ENCODE measurements at regions not wholly inside any gene's neighbourhood (a gene's known extent, or its start where the extent isn't known, plus 50 kb on each side); places are given as distances from the start of the nearest gene placed in this dataset.

DNA sequence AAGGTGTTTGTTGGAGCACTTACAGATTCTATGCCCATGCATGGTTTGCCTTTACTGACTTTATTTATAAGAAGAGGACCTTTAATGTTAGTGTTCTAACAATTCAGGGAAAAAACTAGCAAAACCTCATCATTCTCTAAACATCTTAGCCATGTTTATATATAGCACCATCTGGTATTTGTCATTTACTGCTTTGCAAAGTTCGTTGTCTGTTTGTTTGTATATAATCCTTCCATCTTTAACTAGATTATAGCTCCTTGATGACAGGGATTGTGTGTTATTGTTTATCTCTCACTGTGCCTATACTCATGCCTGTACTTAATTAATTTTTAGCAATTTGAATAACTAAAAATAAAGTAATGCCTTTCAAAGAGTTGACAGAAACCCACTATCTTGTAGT is 170.6 kb upstream of the PACRGL start:
- no peak overlapping the region for H3K4me2 ChIP-seq
- no peak overlapping the region for H3K27ac Mint-ChIP-seq
- no peaks in the 10 kb centered on the region for H3K9me3 Mint-ChIP-seq
- H3K27me3 ChIP-seq (ENCODE audit: insufficient read depth), result no peaks in the 10 kb centered on the region
- H3K79me2 ChIP-seq (replicated peaks; ENCODE audit: insufficient read depth), result no peaks in the 10 kb centered on the region
- no peaks in the 10 kb centered on the region for H3F3A ChIP-seq (replicated peaks; ENCODE audit: low read depth)
- no peaks in the 10 kb centered on the region for H3K27me3 Mint-ChIP-seq (ENCODE audit: insufficient read depth, low read depth, poor library complexity)
- ATAC-seq (no peak), DNase-seq (ENCODE audit: low spot score) (no peak)
- no peak overlapping the region for H3K4me3 ChIP-seq
- no peaks in the 10 kb centered on the region for H3K4me1 Mint-ChIP-seq
- H2AFZ ChIP-seq, result no peak overlapping the region
- H3K4me1 ChIP-seq (ENCODE audit: insufficient read depth), result no peaks in the 10 kb centered on the region
- H3K27ac ChIP-seq (ENCODE audit: low read depth), result no peak overlapping the region
- H3K36me3 ChIP-seq (ENCODE audit: insufficient read depth), result no peaks in the 10 kb centered on the region
- no peaks in the 10 kb centered on the region for H3K9me2 ChIP-seq (ENCODE audit: insufficient read depth)
- no peak overlapping the region for H3K4me3 Mint-ChIP-seq
- no peak for TF ChIP-seq EZH2 (IDR thresholded peaks at IDR 0.05; ENCODE audit: low read depth, unreplicated experiment)
- no peak for TF ChIP-seq ZNF114 (CRISPR knock-in tag; IDR thresholded peaks at IDR 0.05)
- no peak for TF ChIP-seq STAT1 (IDR thresholded peaks at IDR 0.05; ENCODE audit: unreplicated experiment)
- no peak for TF ChIP-seq JUNB (IDR thresholded peaks at IDR 0.05; ENCODE audit: unreplicated experiment)
- TF ChIP-seq, protein P1, sequence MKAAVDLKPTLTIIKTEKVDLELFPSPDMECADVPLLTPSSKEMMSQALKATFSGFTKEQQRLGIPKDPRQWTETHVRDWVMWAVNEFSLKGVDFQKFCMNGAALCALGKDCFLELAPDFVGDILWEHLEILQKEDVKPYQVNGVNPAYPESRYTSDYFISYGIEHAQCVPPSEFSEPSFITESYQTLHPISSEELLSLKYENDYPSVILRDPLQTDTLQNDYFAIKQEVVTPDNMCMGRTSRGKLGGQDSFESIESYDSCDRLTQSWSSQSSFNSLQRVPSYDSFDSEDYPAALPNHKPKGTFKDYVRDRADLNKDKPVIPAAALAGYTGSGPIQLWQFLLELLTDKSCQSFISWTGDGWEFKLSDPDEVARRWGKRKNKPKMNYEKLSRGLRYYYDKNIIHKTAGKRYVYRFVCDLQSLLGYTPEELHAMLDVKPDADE (IDR thresholded peaks at IDR 0.05), result no peak
- TF ChIP-seq, protein P2, sequence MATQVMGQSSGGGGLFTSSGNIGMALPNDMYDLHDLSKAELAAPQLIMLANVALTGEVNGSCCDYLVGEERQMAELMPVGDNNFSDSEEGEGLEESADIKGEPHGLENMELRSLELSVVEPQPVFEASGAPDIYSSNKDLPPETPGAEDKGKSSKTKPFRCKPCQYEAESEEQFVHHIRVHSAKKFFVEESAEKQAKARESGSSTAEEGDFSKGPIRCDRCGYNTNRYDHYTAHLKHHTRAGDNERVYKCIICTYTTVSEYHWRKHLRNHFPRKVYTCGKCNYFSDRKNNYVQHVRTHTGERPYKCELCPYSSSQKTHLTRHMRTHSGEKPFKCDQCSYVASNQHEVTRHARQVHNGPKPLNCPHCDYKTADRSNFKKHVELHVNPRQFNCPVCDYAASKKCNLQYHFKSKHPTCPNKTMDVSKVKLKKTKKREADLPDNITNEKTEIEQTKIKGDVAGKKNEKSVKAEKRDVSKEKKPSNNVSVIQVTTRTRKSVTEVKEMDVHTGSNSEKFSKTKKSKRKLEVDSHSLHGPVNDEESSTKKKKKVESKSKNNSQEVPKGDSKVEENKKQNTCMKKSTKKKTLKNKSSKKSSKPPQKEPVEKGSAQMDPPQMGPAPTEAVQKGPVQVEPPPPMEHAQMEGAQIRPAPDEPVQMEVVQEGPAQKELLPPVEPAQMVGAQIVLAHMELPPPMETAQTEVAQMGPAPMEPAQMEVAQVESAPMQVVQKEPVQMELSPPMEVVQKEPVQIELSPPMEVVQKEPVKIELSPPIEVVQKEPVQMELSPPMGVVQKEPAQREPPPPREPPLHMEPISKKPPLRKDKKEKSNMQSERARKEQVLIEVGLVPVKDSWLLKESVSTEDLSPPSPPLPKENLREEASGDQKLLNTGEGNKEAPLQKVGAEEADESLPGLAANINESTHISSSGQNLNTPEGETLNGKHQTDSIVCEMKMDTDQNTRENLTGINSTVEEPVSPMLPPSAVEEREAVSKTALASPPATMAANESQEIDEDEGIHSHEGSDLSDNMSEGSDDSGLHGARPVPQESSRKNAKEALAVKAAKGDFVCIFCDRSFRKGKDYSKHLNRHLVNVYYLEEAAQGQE (IDR thresholded peaks at IDR 0.05; ENCODE audit: unreplicated experiment), result no peak
- no peak for TF ChIP-seq ZNF331 (CRISPR knock-in tag; IDR thresholded peaks at IDR 0.05; ENCODE audit: low read depth)
- TF ChIP-seq, protein P3, sequence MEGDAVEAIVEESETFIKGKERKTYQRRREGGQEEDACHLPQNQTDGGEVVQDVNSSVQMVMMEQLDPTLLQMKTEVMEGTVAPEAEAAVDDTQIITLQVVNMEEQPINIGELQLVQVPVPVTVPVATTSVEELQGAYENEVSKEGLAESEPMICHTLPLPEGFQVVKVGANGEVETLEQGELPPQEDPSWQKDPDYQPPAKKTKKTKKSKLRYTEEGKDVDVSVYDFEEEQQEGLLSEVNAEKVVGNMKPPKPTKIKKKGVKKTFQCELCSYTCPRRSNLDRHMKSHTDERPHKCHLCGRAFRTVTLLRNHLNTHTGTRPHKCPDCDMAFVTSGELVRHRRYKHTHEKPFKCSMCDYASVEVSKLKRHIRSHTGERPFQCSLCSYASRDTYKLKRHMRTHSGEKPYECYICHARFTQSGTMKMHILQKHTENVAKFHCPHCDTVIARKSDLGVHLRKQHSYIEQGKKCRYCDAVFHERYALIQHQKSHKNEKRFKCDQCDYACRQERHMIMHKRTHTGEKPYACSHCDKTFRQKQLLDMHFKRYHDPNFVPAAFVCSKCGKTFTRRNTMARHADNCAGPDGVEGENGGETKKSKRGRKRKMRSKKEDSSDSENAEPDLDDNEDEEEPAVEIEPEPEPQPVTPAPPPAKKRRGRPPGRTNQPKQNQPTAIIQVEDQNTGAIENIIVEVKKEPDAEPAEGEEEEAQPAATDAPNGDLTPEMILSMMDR (conservative IDR thresholded peaks at IDR 0.05; ENCODE audit: low read depth in 2 of 2), result no peak
- H3K36me3 Mint-ChIP-seq (ENCODE audit: low read depth), result peaks cover 5% of the 10 kb centered on the region; the same call in 1 of the 3 replicates
- no peaks in the 10 kb centered on the region for H4K20me1 ChIP-seq (replicated peaks; ENCODE audit: insufficient read depth)

DNA sequence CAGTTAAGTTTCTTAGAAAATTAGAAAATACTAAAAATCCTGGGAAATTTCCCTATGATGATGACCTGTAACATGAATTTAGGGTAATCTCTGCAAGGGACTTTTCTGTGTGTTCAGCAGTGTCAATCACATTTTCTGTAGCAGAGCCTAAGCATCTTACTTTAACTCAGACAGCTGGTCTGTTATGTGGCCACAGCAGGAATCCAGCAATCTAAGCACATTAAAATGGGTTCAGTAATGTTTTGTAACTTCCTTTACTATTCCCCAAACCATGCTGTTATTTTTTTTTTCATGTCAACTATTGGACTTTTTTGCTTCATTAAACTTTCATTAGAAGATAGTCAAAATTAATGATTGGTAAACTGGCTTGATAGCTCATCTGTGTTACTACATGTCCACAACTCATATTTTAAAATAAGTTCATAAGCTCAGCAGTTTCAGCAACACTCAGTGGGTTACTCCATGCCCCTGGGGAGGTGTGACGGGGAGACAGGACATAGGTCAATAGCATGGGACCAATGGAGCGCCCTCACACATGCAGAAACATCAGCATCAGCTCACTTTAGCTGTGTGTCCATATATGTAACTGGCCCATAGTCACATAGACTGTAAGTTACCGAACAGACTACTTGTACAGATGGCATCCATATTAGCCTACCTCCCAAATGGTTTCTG is 168.0 kb upstream of the PACRGL start:
- H4K20me1 ChIP-seq (replicated peaks; ENCODE audit: insufficient read depth), result no peaks in the 10 kb centered on the region
- H3K4me1 ChIP-seq (ENCODE audit: insufficient read depth), result no peaks in the 10 kb centered on the region
- H3K9me3 Mint-ChIP-seq, result no peaks in the 10 kb centered on the region; the same call in 2 of the 3 replicates
- no peaks in the 10 kb centered on the region for H3K79me2 ChIP-seq (replicated peaks; ENCODE audit: insufficient read depth)
- H3K4me1 Mint-ChIP-seq, result no peaks in the 10 kb centered on the region
- H3K27ac Mint-ChIP-seq, result no peak overlapping the region
- peaks cover 5% of the 10 kb centered on the region; the same call in 1 of the 3 replicates for H3K36me3 Mint-ChIP-seq (ENCODE audit: low read depth)
- no peaks in the 10 kb centered on the region for H3F3A ChIP-seq (replicated peaks; ENCODE audit: low read depth)
- no peak overlapping the region for H3K4me2 ChIP-seq
- H3K4me3 Mint-ChIP-seq, result no peak overlapping the region
- DNase-seq (ENCODE audit: low spot score), result no peak
- H3K27ac ChIP-seq (ENCODE audit: low read depth), result no peak overlapping the region
- H3K4me3 ChIP-seq, result no peak overlapping the region
- H3K27me3 Mint-ChIP-seq (ENCODE audit: insufficient read depth, low read depth, poor library complexity), result no peaks in the 10 kb centered on the region
- H3K27me3 ChIP-seq (ENCODE audit: insufficient read depth), result no peaks in the 10 kb centered on the region
- H3K9me2 ChIP-seq (ENCODE audit: insufficient read depth), result no peaks in the 10 kb centered on the region
- no peak overlapping the region for H2AFZ ChIP-seq
- H3K36me3 ChIP-seq (ENCODE audit: insufficient read depth), result no peaks in the 10 kb centered on the region
- no peak for ATAC-seq
- TF ChIP-seq, protein P4, sequence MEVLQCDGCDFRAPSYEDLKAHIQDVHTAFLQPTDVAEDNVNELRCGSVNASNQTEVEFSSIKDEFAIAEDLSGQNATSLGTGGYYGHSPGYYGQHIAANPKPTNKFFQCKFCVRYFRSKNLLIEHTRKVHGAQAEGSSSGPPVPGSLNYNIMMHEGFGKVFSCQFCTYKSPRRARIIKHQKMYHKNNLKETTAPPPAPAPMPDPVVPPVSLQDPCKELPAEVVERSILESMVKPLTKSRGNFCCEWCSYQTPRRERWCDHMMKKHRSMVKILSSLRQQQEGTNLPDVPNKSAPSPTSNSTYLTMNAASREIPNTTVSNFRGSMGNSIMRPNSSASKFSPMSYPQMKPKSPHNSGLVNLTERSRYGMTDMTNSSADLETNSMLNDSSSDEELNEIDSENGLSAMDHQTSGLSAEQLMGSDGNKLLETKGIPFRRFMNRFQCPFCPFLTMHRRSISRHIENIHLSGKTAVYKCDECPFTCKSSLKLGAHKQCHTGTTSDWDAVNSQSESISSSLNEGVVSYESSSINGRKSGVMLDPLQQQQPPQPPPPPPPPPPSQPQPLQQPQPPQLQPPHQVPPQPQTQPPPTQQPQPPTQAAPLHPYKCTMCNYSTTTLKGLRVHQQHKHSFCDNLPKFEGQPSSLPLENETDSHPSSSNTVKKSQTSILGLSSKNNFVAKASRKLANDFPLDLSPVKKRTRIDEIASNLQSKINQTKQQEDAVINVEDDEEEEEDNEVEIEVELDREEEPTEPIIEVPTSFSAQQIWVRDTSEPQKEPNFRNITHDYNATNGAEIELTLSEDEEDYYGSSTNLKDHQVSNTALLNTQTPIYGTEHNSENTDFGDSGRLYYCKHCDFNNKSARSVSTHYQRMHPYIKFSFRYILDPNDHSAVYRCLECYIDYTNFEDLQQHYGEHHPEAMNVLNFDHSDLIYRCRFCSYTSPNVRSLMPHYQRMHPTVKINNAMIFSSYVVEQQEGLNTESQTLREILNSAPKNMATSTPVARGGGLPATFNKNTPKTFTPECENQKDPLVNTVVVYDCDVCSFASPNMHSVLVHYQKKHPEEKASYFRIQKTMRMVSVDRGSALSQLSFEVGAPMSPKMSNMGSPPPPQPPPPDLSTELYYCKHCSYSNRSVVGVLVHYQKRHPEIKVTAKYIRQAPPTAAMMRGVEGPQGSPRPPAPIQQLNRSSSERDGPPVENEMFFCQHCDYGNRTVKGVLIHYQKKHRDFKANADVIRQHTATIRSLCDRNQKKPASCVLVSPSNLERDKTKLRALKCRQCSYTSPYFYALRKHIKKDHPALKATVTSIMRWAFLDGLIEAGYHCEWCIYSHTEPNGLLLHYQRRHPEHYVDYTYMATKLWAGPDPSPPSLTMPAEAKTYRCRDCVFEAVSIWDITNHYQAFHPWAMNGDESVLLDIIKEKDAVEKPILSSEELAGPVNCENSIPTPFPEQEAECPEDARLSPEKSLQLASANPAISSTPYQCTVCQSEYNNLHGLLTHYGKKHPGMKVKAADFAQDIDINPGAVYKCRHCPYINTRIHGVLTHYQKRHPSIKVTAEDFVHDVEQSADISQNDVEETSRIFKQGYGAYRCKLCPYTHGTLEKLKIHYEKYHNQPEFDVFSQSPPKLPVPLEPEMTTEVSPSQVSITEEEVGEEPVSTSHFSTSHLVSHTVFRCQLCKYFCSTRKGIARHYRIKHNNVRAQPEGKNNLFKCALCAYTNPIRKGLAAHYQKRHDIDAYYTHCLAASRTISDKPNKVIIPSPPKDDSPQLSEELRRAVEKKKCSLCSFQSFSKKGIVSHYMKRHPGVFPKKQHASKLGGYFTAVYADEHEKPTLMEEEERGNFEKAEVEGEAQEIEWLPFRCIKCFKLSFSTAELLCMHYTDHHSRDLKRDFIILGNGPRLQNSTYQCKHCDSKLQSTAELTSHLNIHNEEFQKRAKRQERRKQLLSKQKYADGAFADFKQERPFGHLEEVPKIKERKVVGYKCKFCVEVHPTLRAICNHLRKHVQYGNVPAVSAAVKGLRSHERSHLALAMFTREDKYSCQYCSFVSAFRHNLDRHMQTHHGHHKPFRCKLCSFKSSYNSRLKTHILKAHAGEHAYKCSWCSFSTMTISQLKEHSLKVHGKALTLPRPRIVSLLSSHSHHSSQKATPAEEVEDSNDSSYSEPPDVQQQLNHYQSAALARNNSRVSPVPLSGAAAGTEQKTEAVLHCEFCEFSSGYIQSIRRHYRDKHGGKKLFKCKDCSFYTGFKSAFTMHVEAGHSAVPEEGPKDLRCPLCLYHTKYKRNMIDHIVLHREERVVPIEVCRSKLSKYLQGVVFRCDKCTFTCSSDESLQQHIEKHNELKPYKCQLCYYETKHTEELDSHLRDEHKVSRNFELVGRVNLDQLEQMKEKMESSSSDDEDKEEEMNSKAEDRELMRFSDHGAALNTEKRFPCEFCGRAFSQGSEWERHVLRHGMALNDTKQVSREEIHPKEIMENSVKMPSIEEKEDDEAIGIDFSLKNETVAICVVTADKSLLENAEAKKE (CRISPR knock-in tag; IDR thresholded peaks at IDR 0.05), result no peak

Data from GM23338 (cell line).